ENCODE measurements at regions not wholly inside any gene's neighbourhood (a gene's known extent, or its start where the extent isn't known, plus 50 kb on each side); places are given as distances from the start of the nearest gene placed in this dataset.

- Mint-ChIP-seq H3K9me3 (no peaks in the 10 kb centered on the region), H3K4me1 (no peaks in the 10 kb centered on the region), H3K27me3 (peaks cover 18% of the 10 kb centered on the region), H3K4me3 (no peak overlapping the region), H3K36me3 (no peaks in the 10 kb centered on the region), H3K27ac (no peak overlapping the region)
- no peak for DNase-seq
- CTCF ChIA-PET: interaction anchor here (0.5 kb wide), 1 partner anchor 538 kb away, joined by 3 read pairs; no protein-coding TSS in a partner anchor
Observed at GRCh38 chr10:4196771-4197390, 411.9 kb upstream of the KLF6 start.

- CTCF ChIA-PET: interaction anchor here (0.5 kb wide), 1 partner anchor 539 kb away, joined by 3 read pairs; no protein-coding TSS in a partner anchor
- DNase-seq: no peak
- Mint-ChIP-seq H3K4me3 (no peak overlapping the region), H3K27me3 (peaks cover 13% of the 10 kb centered on the region), H3K9me3 (peaks cover 2% of the 10 kb centered on the region), H3K36me3 (no peaks in the 10 kb centered on the region), H3K27ac (no peak overlapping the region), H3K4me1 (no peaks in the 10 kb centered on the region)
Observed at GRCh38 chr10:4196183-4196582, 411.2 kb upstream of the KLF6 start.

DNA sequence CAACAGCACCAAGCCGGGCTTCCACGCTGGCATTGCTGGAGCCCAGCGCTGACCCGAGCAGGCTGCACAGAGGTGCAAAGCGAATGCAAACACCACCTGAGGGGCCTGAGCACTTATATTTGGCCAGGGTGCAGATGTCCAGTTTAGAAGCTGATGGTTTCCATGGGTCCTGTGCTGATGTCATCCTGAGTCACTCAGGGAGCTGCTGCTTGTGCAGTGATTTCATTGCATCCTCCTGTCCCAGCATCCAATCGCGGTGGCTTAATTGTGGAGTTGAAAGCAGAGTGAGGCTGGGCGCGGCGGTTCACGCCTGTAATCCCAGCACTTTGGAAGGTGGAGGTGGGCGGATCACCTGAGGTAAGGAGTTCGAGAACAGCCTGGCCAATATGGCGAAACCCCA is 410.2 kb upstream of the KLF6 start:
- H3K27ac Mint-ChIP-seq: no peak overlapping the region
- no peak overlapping the region for H3K4me3 Mint-ChIP-seq
- CTCF ChIA-PET: no interaction called here
- no peaks in the 10 kb centered on the region for H3K4me1 Mint-ChIP-seq
- peaks cover 5% of the 10 kb centered on the region for H3K9me3 Mint-ChIP-seq
- H3K36me3 Mint-ChIP-seq: no peaks in the 10 kb centered on the region
- H3K27me3 Mint-ChIP-seq: peaks cover 13% of the 10 kb centered on the region
- no peak for DNase-seq

- Mint-ChIP-seq H3K27me3 (peaks cover 8% of the 10 kb centered on the region), H3K4me3 (no peak overlapping the region), H3K36me3 (no peaks in the 10 kb centered on the region), H3K4me1 (no peaks in the 10 kb centered on the region), H3K9me3 (peaks cover 5% of the 10 kb centered on the region), H3K27ac (no peak overlapping the region)
- CTCF ChIA-PET: no interaction called here
- DNase-seq: no peak
Observed at GRCh38 chr10:4194231-4194630, 409.2 kb upstream of the KLF6 start.

- H3K4me1 Mint-ChIP-seq: peaks cover 5% of the 10 kb centered on the region
- peaks cover 5% of the 10 kb centered on the region for H3K9me3 Mint-ChIP-seq
- DNase-seq: no peak
- peaks cover 8% of the 10 kb centered on the region for H3K27me3 Mint-ChIP-seq
- no peaks in the 10 kb centered on the region for H3K36me3 Mint-ChIP-seq
- CTCF ChIA-PET: no interaction called here
- no peak overlapping the region for H3K4me3 Mint-ChIP-seq
- H3K27ac Mint-ChIP-seq: no peak overlapping the region
Observed at GRCh38 chr10:4191894-4192293, 406.9 kb upstream of the KLF6 start.

GRCh38 chr10:4191354-4191753 is 406.3 kb upstream of the KLF6 start:
- H3K4me1 Mint-ChIP-seq: peaks cover 8% of the 10 kb centered on the region
- CTCF ChIA-PET: no interaction called here
- H3K27me3 Mint-ChIP-seq: peaks cover 8% of the 10 kb centered on the region
- no peak for DNase-seq
- peaks cover 5% of the 10 kb centered on the region for H3K9me3 Mint-ChIP-seq
- H3K27ac Mint-ChIP-seq: no peak overlapping the region
- H3K4me3 Mint-ChIP-seq: no peak overlapping the region
- H3K36me3 Mint-ChIP-seq: no peaks in the 10 kb centered on the region

- Mint-ChIP-seq H3K36me3 (no peaks in the 10 kb centered on the region), H3K9me3 (peaks cover 5% of the 10 kb centered on the region), H3K4me1 (peaks cover 8% of the 10 kb centered on the region), H3K27ac (no peak overlapping the region), H3K4me3 (no peak overlapping the region), H3K27me3 (peaks cover 8% of the 10 kb centered on the region)
- no peak for DNase-seq
- CTCF ChIA-PET: no interaction called here
Observed at GRCh38 chr10:4190876-4191275, 405.9 kb upstream of the KLF6 start.

- H3K4me3 Mint-ChIP-seq: no peak overlapping the region
- peaks cover 8% of the 10 kb centered on the region for H3K4me1 Mint-ChIP-seq
- H3K9me3 Mint-ChIP-seq: peaks cover 6% of the 10 kb centered on the region
- CTCF ChIA-PET: no interaction called here
- no peak for DNase-seq
- no peak overlapping the region for H3K27ac Mint-ChIP-seq
- H3K36me3 Mint-ChIP-seq: no peaks in the 10 kb centered on the region
- peaks cover 3% of the 10 kb centered on the region for H3K27me3 Mint-ChIP-seq
Observed at GRCh38 chr10:4189281-4189680, 404.3 kb upstream of the KLF6 start.

- Mint-ChIP-seq H3K9me3 (peaks cover 9% of the 10 kb centered on the region), H3K27me3 (no peaks in the 10 kb centered on the region), H3K4me1 (peaks cover 8% of the 10 kb centered on the region), H3K36me3 (no peaks in the 10 kb centered on the region), H3K27ac (no peak overlapping the region), H3K4me3 (no peak overlapping the region)
- no peak for DNase-seq
- CTCF ChIA-PET: no interaction called here
Observed at GRCh38 chr10:4188406-4188805, 403.4 kb upstream of the KLF6 start.

GRCh38 chr10:4186849-4187540 is 402.0 kb upstream of the KLF6 start:
- H3K4me1 Mint-ChIP-seq: peaks cover 9% of the 10 kb centered on the region
- no peaks in the 10 kb centered on the region for H3K27me3 Mint-ChIP-seq

GRCh38 chr10:4183761-4184261 is 398.8 kb upstream of the KLF6 start:
- peaks cover 4% of the 10 kb centered on the region for H3K9me3 Mint-ChIP-seq
- CTCF ChIA-PET: no interaction called here
- no peak for DNase-seq
- H3K36me3 Mint-ChIP-seq: no peaks in the 10 kb centered on the region
- H3K4me1 Mint-ChIP-seq: peaks cover 21% of the 10 kb centered on the region
- H3K4me3 Mint-ChIP-seq: no peak overlapping the region
- H3K27me3 Mint-ChIP-seq: no peaks in the 10 kb centered on the region
- no peak overlapping the region for H3K27ac Mint-ChIP-seq

More at GRCh38 chr10:4186849-4187540, 402.0 kb upstream of the KLF6 start:
- H3K9me3 Mint-ChIP-seq: peaks cover 9% of the 10 kb centered on the region
- no peak overlapping the region for H3K4me3 Mint-ChIP-seq
- no peaks in the 10 kb centered on the region for H3K36me3 Mint-ChIP-seq
- DNase-seq: peak; percentile 24
- CTCF ChIA-PET: no interaction called here
- H3K27ac Mint-ChIP-seq: no peak overlapping the region

- Mint-ChIP-seq H3K4me1 (peaks cover 14% of the 10 kb centered on the region), H3K27ac (peak overlapping the region; percentile 4), H3K36me3 (no peaks in the 10 kb centered on the region), H3K9me3 (peaks cover 4% of the 10 kb centered on the region), H3K27me3 (no peaks in the 10 kb centered on the region), H3K4me3 (no peak overlapping the region)
- CTCF ChIA-PET: no interaction called here
- no peak for DNase-seq
Observed at GRCh38 chr10:4181621-4182049, 396.6 kb upstream of the KLF6 start.

DNA sequence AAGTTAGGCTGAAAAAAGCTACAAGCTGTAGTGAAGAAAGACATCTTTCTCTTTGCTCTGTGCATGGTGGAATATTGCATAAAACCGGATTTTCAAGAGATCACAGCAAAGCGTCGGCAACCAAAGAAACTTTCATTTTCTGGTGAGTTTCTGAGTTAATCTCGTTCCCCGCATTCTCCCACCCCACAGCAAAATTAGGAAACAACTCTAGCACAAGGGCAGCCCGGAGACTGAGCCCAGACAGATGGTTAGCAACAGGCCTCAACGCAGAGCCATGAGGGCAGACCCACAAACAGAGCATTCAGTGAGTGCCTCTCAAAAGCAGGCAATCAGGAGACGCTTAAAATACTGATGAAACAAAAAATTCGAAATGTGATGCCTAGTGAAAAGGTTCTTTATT is 396.1 kb upstream of the KLF6 start:
- CTCF ChIA-PET: no interaction called here
- Mint-ChIP-seq H3K4me1 (peaks cover 14% of the 10 kb centered on the region), H3K9me3 (peaks cover 4% of the 10 kb centered on the region), H3K27me3 (no peaks in the 10 kb centered on the region), H3K36me3 (no peaks in the 10 kb centered on the region), H3K4me3 (no peak overlapping the region), H3K27ac (no peak overlapping the region)
- no peak for DNase-seq

GRCh38 chr10:4177791-4178190 is 392.8 kb upstream of the KLF6 start:
- no peak overlapping the region for H3K27ac Mint-ChIP-seq
- peaks cover 8% of the 10 kb centered on the region for H3K27me3 Mint-ChIP-seq
- CTCF ChIA-PET: no interaction called here
- H3K9me3 Mint-ChIP-seq: peaks cover 3% of the 10 kb centered on the region
- peaks cover 14% of the 10 kb centered on the region for H3K4me1 Mint-ChIP-seq
- no peak overlapping the region for H3K4me3 Mint-ChIP-seq
- no peak for DNase-seq
- H3K36me3 Mint-ChIP-seq: no peaks in the 10 kb centered on the region
